HepG2 (cell line): ENCODE measurements at regions not wholly inside any gene's neighbourhood (a gene's known extent, or its start where the extent isn't known, plus 50 kb on each side); places are given as distances from the start of the nearest gene placed in this dataset.

Experiments used
- ATAC-seq: fragments of 200-7000 bp; cut with Tn5 transposase; 3 replicates; pipeline ENCODE4 v1.9.1; 2020; ENCODE audit warnings: mild to moderate bottlenecking, moderate library complexity
- BruUV-seq: library from RNA; stranded (reverse); fragments of 400-500 nt; replicated peaks from 2 replicates; lab custom pipeline; 2021; lab: Mats Ljungman, UMichigan
- CTCF ChIA-PET: fragments of 300-600 bp; formaldehyde crosslinking; extraction: SDS; loops from one replicate; lab custom pipeline; 2021; ENCODE audit warnings: low total read pairs, inconsistent platforms, low intra/inter-chr PET ratio; lab: Yijun Ruan, JAX
- POLR2A ChIA-PET: fragments of 350-600 bp; sonication (Branson Sonifier 250); formaldehyde crosslinking; loops from one replicate; lab custom pipeline; 2020; ENCODE audit warnings: antibody characterized with exemption, inconsistent platforms; lab: Yijun Ruan, JAX
- DNase-seq: peaks from one replicate; pipeline ENCODE4 v3.0.0-alpha.2; 2015; ENCODE audit warnings: low spot score
- FAIRE-seq: peaks from 3 replicates; lab custom pipeline; 2011; peaks lifted over from hg19 to GRCh38; lab: Jason Lieb, UNC
- H2AFZ ChIP-seq: one replicate; pipeline ENCODE4 v1.6.1; 2011; ENCODE audit warnings: low read length, inconsistent platforms
- H3K27ac ChIP-seq: fragments of 300-600 bp; 3 replicates; pipeline ENCODE4 v1.8.0; 2011; ENCODE audit warnings: mixed run types, mild to moderate bottlenecking, mixed read lengths, low read length, inconsistent platforms; ENCODE audit not compliant: insufficient read depth; ENCODE audit errors: extremely low read length
- H3K27me3 ChIP-seq, 2 experiments: fragments of 200-600 bp in 1 of 2; 2 replicates in 1 of 2; 3 replicates in 1 of 2; pipeline versions ENCODE4 v1.6.0 to v1.8.0; 2011; ENCODE audit warnings: low read length in 2 of 2, mild to moderate bottlenecking in 2 of 2, moderate library complexity in 2 of 2, inconsistent platforms in 1 of 2; ENCODE audit not compliant: insufficient read depth in 2 of 2, control insufficient read depth in 1 of 2
- H3K36me3 ChIP-seq, 2 experiments: fragments of 200-600 bp in 1 of 2; replicated peaks in 1 of 2; 2 replicates in 1 of 2; 3 replicates in 1 of 2; pipeline versions ENCODE4 v1.5.1 to v1.8.0; 2011; ENCODE audit warnings: low read length in 2 of 2, inconsistent platforms in 1 of 2; ENCODE audit not compliant: insufficient read depth in 2 of 2, control insufficient read depth in 1 of 2
- H3K4me1 ChIP-seq: 2 replicates; pipeline ENCODE4 v1.5.1; 2012; ENCODE audit warnings: low read length, inconsistent platforms; ENCODE audit not compliant: insufficient read depth
- H3K4me2 ChIP-seq: 2 replicates; pipeline ENCODE4 v1.6.0; 2011; ENCODE audit warnings: low read depth, low read length, inconsistent platforms
- H3K4me3 ChIP-seq, 3 experiments: fragments of 200-600 bp in 1 of 3; sonication (generic), shearing (Covaris generic) in 1 of 3; replicated peaks in 1 of 3; 2 replicates each; pipeline ENCODE4 v1.5.1; 2011 to 2016; ENCODE audit warnings: low read length in 3 of 3, inconsistent platforms in 2 of 3, low read depth in 2 of 3, mild to moderate bottlenecking in 2 of 3, control low read depth in 1 of 3, mixed read lengths in 1 of 3; ENCODE audit not compliant: insufficient read depth in 1 of 3
- H3K79me2 ChIP-seq: one replicate; pipeline ENCODE4 v1.6.1; 2011; ENCODE audit warnings: low read length, inconsistent platforms; ENCODE audit not compliant: insufficient read depth
- H3K9ac ChIP-seq: 2 replicates; pipeline ENCODE4 v1.6.0; 2011; ENCODE audit warnings: mild to moderate bottlenecking, low read depth, low read length, inconsistent platforms; ENCODE audit not compliant: insufficient read depth
- H3K9me3 ChIP-seq: 2 replicates; pipeline ENCODE4 v1.5.1; 2012; ENCODE audit warnings: mild to moderate bottlenecking, low read length
- H4K20me1 ChIP-seq: 2 replicates; pipeline ENCODE4 v1.6.0; 2011; ENCODE audit warnings: inconsistent platforms, mild to moderate bottlenecking, low read length, moderate library complexity; ENCODE audit not compliant: insufficient read depth
- ERF ChIP-seq: IDR thresholded peaks from 2 replicates; pipeline ENCODE4 v1.6.1; 2018; ENCODE audit warnings: missing biosample characterization, missing genetic modification reagents
- FOXC1 ChIP-seq: sonication (generic); formaldehyde crosslinking; IDR thresholded peaks from 2 replicates; pipeline ENCODE4 v1.8.0; 2022; ENCODE audit warnings: mild to moderate bottlenecking, missing genetic modification reagents, borderline replicate concordance
- MXI1 ChIP-seq: IDR thresholded peaks from 3 replicates; pipeline ENCODE4 v1.6.1; 2012; ENCODE audit warnings: low read depth, low read length, inconsistent platforms, borderline replicate concordance
- NFYC ChIP-seq: IDR thresholded peaks from 2 replicates; pipeline ENCODE4 v1.6.1; 2016; ENCODE audit warnings: missing genetic modification reagents, missing compliant biosample characterization
- THRA ChIP-seq: sonication (generic); formaldehyde crosslinking; IDR thresholded peaks from 2 replicates; pipeline ENCODE4 v1.4.0; 2020; ENCODE audit warnings: missing genetic modification reagents, borderline replicate concordance
- TRIM22 ChIP-seq: fragments of 450-650 bp; IDR thresholded peaks from 2 replicates; pipeline ENCODE4 v1.6.1; 2017
- ZNF280B ChIP-seq: sonication (generic); formaldehyde crosslinking; IDR thresholded peaks from 2 replicates; pipeline ENCODE4 v1.5.0; 2020; ENCODE audit warnings: missing genetic modification reagents, mild to moderate bottlenecking, borderline replicate concordance
- ZNF33B ChIP-seq: sonication (generic); formaldehyde crosslinking; IDR thresholded peaks from 2 replicates; pipeline ENCODE4 v1.5.1; 2020; ENCODE audit warnings: mild to moderate bottlenecking, missing genetic modification reagents
- WGBS: methylation state at CpG from one replicate; pipeline ENCODE4 v1.1.6; 2017; ENCODE audit warnings: low lambda C conversion rate; 5-methylcytosine and 5-hydroxymethylcytosine counted together
- in situ Hi-C: cut with HindIII; loops from 2 replicates; pipeline ENCODE4 v1.10.0; 2017; ENCODE audit warnings: low pct_unique_long_range_greater_than_20kb; ENCODE audit not compliant: extremely low pct_ligation_motif_present
- intact Hi-C: fragments of 100-400 bp; cut with micrococcal nuclease; formaldehyde crosslinking; loops from one replicate; pipeline ENCODE4 v1.10.0; 2022; ENCODE audit not compliant: unreplicated experiment

- no peak for TF ChIP-seq NFYC (CRISPR knock-in tag)
- no peak for TF ChIP-seq ERF (CRISPR knock-in tag)
- TF ChIP-seq THRA (CRISPR knock-in tag): no peak
These were observed 189.3 kb upstream of the RFC3 start (continued) for GRCh38 chr13:33628662-33629061.

GRCh38 chr13:33629605-33630360, 188.2 kb upstream of the RFC3 start:
- ATAC-seq: no peak
- Histone ChIP-seq H3K9ac (no peak overlapping the region), H3K27ac (no peak overlapping the region), H2AFZ (no peak overlapping the region), H3K79me2 (no peaks in the 10 kb centered on the region), H3K36me3 (no peaks in the 10 kb centered on the region; a peak in 1 of 5 replicates), H3K9me3 (no peaks in the 10 kb centered on the region), H3K27me3 (no peaks in the 10 kb centered on the region), H4K20me1 (no peaks in the 10 kb centered on the region), H3K4me3 (no peak overlapping the region), H3K4me1 (peaks cover 31% of the 10 kb centered on the region), H3K4me2 (no peak overlapping the region)
- in situ Hi-C loops (no loop called here), intact Hi-C loops (no loop called here)
- TF ChIP-seq TRIM22: no peak
- no peak for TF ChIP-seq MXI1
- no peak for TF ChIP-seq ZNF280B (CRISPR knock-in tag)
- TF ChIP-seq ZNF33B: no peak
- TF ChIP-seq FOXC1 (CRISPR knock-in tag): no peak
- no TSS peak for BruUV-seq
- ChIA-PET CTCF (no interaction called here), POLR2A (interaction anchor here (1.7 to 1.8 kb wide), 2 partner anchors 13 to 19 kb away, joined by 7 to 10 read pairs; no protein-coding TSS in a partner anchor)
- FAIRE-seq: no peak
- 91% methylated on average over 4 of the region's 4 CpGs for WGBS
- no peak for DNase-seq
